Islet of Langerhans (tissue), 1 donor: ENCODE measurements at regions not wholly inside any gene's neighbourhood (a gene's known extent, or its start where the extent isn't known, plus 50 kb on each side); places are given as distances from the start of the nearest gene placed in this dataset.
"Not testable (repeated sequence)": the region's sequence is repeated elsewhere in the genome, so short reads cannot be mapped to it uniquely, and the experiment has no call there.

Experiments
- FAIRE-seq: peaks from one replicate; lab custom pipeline; 2011; peaks lifted over from hg19 to GRCh38; lab: Jason Lieb, UNC

DNA sequence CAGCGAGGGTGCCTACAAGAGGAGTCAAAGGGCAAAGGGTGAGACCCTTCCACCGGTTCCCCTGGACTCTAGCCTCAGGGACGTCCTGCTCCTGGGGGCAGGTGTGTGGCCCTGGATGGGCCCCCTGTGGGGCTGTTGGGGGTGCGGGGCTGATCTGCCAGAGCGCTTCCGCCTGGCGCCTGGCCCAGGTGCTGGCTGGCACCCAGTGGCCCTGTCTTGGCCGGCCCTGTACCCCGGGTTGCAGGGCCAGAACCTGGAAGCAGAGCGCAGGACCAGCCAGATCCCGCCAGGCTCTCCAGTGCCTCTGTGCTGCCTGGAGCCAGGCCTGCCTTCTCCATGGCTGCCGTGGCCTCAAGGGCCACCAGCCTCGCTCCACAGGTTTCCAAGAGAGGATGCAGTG is 1625.8 kb upstream of the GOT2 start:
- FAIRE-seq, result not testable (repeated sequence)

- FAIRE-seq, result not testable (repeated sequence)
Measured at GRCh38 chr16:60359412-60359811, 1625.3 kb upstream of the GOT2 start.

DNA sequence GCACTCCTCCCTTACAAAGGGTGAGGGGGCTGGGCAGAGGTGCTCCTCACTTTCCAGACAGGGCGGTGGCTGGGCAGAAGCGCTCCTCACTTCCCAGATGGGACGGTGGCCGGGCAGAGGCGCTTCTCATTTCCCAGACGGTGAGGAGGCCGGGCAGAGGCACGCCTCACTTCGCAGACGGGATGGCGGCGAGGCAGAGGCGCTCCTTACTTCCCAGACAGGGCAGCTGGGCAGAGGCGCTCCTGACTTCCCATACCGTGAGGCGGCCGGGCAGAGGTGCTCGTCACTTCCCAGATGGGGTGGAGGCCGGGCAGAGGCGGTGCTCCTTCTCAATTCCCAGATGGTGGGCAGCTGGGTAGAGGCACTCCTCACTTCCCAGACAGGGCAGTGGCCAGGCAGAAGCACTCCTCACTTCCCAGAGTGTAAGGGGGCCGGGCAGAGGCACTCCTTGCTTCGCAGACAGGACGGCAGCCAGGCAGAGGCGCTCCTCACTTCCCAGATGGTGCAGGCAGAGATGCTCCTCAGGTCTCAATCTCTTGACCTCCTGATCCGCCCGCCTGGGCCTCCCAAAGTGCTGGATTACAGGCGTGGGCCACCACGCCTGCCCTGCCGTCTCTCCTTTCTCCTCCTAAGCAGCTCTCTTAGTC is 1623.9 kb upstream of the GOT2 start:
- FAIRE-seq, result not testable (repeated sequence)

- FAIRE-seq, result no peak
Measured at GRCh38 chr16:60346256-60346655, 1612.1 kb upstream of the GOT2 start.

GRCh38 chr16:60337671-60338070 is 1603.6 kb upstream of the GOT2 start:
- no peak for FAIRE-seq

DNA sequence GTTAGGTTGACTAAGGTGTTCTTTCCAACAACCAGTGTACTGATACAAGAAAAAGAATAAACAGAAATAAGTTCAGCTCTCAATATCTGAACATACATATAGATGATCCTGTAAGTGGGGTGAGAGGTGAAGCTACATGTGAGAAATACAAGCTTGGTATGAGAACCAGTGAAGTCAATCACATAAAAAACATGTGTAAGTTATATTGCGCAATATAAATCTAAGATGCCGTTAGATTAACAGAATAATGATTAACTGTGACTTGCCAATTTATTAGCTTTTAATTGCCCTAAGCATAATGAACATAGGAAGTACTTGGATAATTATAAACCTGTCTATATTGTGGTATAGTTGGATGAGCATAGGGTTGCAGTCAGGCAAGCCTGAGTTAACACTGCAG is 1597.1 kb upstream of the GOT2 start:
- FAIRE-seq, result no peak

DNA sequence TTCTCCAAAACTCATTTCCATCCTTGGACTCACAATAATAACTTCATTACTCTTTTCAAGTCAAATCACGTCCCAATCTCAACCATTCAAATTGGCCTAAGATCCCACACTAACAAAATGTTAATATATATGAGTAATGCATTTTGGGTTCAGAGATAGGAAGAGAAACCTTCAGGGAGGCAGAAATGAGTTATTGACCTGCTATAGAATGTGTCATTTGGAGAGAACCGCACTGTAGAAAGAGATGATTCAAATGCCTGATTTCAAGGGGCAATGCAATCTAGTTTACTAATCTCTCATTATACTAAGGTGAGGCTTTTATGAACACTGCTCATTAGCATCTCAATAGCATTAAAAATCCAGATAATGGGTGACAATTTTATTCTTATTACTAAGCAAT is 1595.0 kb upstream of the GOT2 start:
- no peak for FAIRE-seq

GRCh38 chr16:60328152-60328551 is 1594.0 kb upstream of the GOT2 start:
- no peak for FAIRE-seq

DNA sequence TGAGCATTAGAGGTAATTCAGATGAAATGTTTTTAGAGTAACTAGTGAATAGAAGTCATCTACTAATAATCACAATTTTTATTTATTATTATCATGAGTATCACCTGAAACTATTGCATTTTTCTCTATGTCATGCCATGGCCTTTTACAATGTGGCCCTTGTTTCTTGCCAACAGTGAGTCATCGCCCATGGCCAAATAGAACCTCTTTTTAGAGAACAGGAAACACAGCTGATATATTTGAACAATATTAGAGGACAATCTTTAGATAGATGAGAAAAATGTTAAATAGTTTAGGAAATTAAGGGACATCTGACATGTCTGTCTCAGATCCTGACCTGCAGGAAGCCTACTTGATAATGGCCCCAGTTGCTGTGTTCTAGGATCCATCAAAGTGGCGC is 1584.4 kb upstream of the GOT2 start:
- no peak for FAIRE-seq

DNA sequence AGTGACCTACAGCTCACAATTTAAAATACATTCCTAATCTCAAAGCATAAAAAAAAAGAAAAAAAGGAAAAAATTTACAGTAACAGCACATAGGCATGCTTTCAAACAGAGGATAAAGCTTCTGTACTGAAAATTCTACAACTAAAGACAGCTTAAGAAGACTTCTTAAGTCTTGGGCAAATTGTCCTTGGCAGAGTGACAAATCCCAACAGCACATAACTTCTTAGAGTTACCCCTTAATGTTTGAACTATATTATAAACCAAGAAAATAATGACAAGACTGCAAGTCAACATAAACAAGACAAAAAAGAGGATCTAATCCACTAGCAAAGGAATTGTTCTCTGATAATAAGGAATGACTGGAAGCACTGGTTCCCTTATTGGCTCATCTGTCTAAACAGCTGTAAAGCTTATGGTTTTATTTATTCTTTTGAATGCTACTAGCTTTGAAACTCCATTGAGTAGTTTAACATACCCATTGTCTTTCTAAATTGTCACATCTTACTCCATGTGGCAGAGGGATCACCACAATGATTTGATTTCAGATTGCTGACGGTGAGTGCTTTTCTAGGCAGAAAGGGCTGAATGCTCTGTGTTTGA is 1576.8 kb upstream of the GOT2 start:
- FAIRE-seq, result no peak

DNA sequence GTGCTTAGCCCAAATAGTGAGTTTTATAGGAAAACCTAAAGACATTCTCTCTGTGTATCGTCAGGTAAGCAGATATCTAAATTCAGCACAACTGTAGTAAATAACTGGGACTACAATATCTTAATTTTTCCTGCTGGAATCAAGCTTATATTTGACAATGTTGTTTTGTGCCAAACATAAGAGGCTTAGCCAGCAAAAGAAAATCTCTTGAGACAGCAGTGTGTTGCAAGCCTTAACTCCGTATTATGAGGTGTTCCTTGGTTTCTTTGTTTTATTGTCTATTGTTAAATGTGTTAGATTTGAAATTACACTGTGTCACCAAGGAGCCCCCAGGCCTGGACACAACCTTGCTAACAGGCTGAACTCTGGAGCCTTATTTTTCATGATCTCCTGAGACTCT is 1570.6 kb upstream of the GOT2 start:
- FAIRE-seq, result no peak

DNA sequence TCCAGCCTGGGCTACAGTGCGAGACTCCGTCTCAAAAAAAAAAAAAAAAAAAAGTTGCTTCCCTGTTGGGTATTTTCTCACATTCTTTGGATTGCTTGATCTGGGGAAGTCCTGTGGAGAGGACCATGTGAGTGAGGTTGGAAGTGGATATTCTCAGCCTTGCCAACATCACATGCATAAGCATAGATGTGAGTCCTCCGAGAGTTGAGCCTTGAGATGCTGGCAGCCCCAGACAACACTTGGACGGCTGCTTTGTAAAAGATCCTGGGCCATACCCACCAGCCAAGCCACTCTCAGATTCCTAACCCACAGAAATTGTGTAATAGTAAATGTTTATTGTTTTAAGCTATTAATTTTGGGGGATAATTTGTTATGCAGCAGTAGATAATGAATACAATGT is 1570.0 kb upstream of the GOT2 start:
- no peak for FAIRE-seq

DNA sequence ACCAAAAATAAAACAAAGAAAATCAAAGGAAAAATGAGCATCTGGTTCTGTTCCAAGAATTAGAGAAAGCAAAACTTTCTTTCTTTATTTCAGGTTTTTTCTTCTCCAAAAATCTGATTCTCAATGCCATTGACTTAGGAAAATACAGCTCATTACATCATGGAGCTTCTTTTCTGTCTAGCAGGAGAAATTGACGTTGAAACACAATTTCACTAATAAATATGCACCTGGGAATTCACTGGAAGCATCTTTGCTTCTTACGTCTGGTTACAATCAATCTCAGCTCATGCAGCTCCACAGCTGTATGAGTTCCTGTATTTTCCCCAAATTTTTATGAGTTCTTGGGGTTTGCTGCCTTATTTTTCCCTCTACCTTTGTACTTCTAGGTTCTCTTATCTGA is 1568.6 kb upstream of the GOT2 start:
- no peak for FAIRE-seq

- FAIRE-seq, result no peak
Measured at GRCh38 chr16:60302261-60302660, 1568.1 kb upstream of the GOT2 start.

DNA sequence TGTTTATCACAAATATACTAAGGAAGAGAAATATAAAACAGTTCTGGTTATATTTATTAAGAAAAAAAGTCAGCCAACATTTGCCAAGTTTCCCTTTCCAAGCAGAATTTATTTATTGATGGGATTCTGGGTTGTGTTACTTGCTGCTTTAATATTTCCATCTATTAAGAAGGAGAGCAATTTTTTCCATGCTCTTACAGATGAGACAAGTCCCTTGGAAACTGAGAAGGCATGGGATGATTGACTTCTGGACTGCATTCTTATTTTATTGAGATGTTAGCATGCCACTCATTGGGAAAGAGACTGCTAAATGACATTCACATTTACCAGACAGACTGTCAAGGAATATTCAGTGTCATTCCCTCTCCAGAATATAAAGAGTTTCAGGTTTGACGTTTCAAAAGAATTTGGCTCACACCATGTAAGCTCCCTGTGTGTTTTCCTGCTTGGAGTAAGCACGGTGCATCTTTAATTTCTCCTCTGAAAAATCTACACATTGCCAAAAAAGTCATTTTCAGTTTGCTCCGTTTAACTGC is 1565.2 kb upstream of the GOT2 start:
- FAIRE-seq, result no peak

- FAIRE-seq, result no peak
Measured at GRCh38 chr16:60295451-60295850, 1561.3 kb upstream of the GOT2 start.

GRCh38 chr16:60285794-60286193 is 1551.7 kb upstream of the GOT2 start:
- FAIRE-seq, result no peak

DNA sequence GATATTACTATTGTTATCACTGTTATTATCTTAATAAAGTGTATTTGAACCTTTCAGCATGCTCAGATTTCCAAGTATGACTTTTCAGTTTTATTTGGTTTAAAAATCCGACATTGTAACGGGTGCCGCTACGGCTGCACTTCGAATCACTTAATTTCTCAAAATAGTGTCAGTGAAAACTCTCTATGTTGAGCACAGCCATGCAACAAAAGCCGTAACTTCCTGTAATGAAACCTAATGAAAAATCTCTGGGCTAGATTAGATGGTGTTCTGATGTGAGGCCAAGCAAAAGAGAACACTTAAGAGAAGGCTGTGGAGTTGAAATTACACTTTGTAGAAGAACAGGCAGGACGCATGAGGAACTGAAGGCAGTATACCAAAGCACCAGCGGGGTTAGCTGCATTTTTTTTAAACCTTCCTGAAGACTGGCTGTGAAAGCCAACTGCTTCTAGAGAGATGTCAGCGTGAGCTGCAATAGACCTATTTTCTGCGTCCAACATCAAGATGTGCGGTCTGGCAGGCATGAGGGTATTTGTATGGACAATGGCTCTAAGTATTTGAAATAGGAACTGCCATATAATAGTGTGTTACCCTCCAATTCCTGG is 1545.0 kb upstream of the GOT2 start:
- FAIRE-seq, result no peak

DNA sequence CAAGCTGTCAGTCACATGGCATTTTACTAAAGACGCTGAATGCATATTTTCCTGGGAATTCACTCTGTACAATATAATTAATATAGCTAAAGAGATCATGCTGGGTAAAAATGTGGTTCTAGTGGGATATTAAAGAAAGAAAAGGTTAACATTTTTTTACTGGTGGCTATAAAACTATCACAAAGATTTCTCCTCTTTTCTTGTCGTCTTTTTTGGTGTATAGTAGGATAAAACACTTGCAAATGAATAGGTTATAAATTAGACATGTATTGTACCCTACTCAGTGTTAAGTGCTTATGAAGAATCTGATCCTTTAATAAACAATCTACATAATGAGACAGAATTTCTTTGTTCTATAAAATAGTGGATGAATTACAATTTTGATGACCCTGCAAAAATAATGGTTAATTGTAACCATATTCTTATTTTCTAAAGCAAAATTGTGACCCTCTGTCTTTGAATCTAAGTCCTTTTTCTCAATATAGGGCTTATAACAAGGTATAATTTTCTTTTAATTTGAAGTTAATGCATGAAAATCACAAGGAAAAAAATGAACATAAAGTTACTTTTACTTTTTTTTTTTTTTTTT is 1540.4 kb upstream of the GOT2 start:
- FAIRE-seq, result no peak

GRCh38 chr16:60271781-60272180 is 1537.7 kb upstream of the GOT2 start:
- FAIRE-seq, result no peak

DNA sequence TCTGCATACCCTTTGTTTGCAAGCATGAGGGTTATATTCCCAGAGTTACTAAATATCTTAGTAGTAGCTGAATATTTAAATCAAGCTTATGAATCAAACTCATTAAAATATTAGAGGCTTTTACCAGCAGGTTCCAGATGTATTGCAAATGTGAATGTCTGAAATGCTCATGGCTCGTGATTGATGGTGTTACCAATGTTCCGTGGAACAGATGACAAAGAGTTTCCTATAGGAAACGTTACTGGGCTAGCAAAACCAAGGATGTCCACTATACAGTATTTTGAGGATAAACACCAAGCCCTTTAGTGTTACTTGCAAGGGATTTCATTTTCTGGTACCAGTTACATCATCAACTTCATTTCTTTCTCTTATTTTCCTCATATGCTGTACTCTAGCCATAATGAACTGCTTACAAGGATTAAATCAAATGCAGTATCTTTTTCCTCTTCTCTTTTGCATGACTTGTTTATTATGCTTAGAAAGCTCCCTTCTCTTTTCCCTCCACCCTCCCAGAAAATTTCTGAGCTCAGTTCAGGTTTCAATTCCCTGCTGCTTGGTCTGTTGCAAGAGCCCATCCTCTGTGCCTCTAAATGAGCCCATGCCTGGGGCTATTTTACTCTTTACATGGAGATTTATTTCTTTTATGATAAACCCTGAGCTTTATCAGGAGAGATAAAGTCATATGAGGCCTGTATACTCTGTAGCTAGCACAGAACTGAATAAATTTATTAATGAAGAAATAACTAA is 1537.1 kb upstream of the GOT2 start:
- FAIRE-seq, result no peak

GRCh38 chr16:60261425-60261824 is 1527.3 kb upstream of the GOT2 start:
- FAIRE-seq, result no peak

DNA sequence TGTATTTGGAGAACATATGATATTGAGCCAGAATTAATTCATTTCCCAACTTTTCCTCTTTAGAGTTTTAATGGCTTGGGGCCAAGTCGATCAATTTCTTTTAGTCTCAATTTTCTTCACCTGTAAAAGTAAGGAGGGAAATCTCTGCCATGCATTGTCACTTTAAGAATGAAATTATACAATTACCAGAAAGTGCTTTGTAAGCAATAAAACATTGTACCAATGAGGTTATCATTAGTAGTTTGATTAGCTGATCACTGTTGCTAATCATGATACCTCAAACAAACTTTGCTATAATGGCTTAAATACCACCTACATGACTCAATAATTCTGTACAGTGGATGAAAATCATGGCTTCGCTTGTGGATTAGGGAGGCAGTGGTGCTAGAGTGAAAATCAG is 1525.8 kb upstream of the GOT2 start:
- no peak for FAIRE-seq
